Fibroblast of gingiva (primary cell): ENCODE measurements at regions not wholly inside any gene's neighbourhood (a gene's known extent, or its start where the extent isn't known, plus 50 kb on each side); places are given as distances from the start of the nearest gene placed in this dataset.
A peak's percentile ranks its signal among the peaks of the same experiment; 100 is the strongest.

Source experiments
- DNase-seq: peaks from one replicate; pipeline ENCODE4 v3.0.0-alpha.2; 2011; ENCODE audit warnings: low read depth

- no peak for DNase-seq
These were observed 93.6 kb upstream of the ZNF507 start for GRCh38 chr19:32251634-32252332.

GRCh38 chr19:32252333-32252669, 93.1 kb upstream of the ZNF507 start:
- DNase-seq = no peak

GRCh38 chr19:32253683-32254508, 91.5 kb upstream of the ZNF507 start:
- no peak for DNase-seq

- no peak for DNase-seq
These were observed 90.9 kb upstream of the ZNF507 start for GRCh38 chr19:32254509-32254890.

- DNase-seq = no peak
These were observed 89.7 kb upstream of the ZNF507 start for GRCh38 chr19:32255536-32256295.

GRCh38 chr19:32256341-32256975, 89.0 kb upstream of the ZNF507 start:
- no peak for DNase-seq

GRCh38 chr19:32257326-32258073, 87.9 kb upstream of the ZNF507 start:
- no peak for DNase-seq

- DNase-seq = no peak
These were observed 87.2 kb upstream of the ZNF507 start for GRCh38 chr19:32258167-32258566.

GRCh38 chr19:32264568-32264967, 80.8 kb upstream of the ZNF507 start:
- DNase-seq = no peak

- no peak for DNase-seq
These were observed 79.4 kb upstream of the ZNF507 start for GRCh38 chr19:32265995-32266394.

- no peak for DNase-seq
These were observed 79.0 kb upstream of the ZNF507 start for GRCh38 chr19:32266460-32266859.

GRCh38 chr19:32268381-32268780, 77.0 kb upstream of the ZNF507 start:
- no peak for DNase-seq

GRCh38 chr19:32269831-32270230, 75.6 kb upstream of the ZNF507 start:
- no peak for DNase-seq

- no peak for DNase-seq
These were observed 71.9 kb upstream of the ZNF507 start for GRCh38 chr19:32273483-32273882.

- DNase-seq = no peak
These were observed 58.3 kb upstream of the ZNF507 start for GRCh38 chr19:32287086-32287485.

- peak; percentile 73 for DNase-seq
These were observed 57.6 kb upstream of the ZNF507 start for GRCh38 chr19:32287811-32288227.

GRCh38 chr19:32289566-32290210, 55.7 kb upstream of the ZNF507 start:
- no peak for DNase-seq

- no peak for DNase-seq
These were observed 53.5 kb upstream of the ZNF507 start for GRCh38 chr19:32291876-32292275.

- DNase-seq = no peak
These were observed 50.5 kb upstream of the ZNF507 start for GRCh38 chr19:32294871-32295438.
